Keratinocyte (primary cell): ENCODE measurements at regions not wholly inside any gene's neighbourhood (a gene's known extent, or its start where the extent isn't known, plus 50 kb on each side); places are given as distances from the start of the nearest gene placed in this dataset.

Source experiments
- DNase-seq: peaks from one replicate; pipeline ENCODE4 v3.0.0-alpha.2; 2011; ENCODE audit warnings: low read depth, missing footprints, low spot score
- FAIRE-seq: peaks from 2 replicates; lab custom pipeline; 2011; peaks lifted over from hg19 to GRCh38; lab: Jason Lieb, UNC
- H2AFZ ChIP-seq: 2 replicates; pipeline ENCODE4 v1.6.0; 2012; ENCODE audit warnings: low read length, control low read depth, inconsistent platforms; ENCODE audit not compliant: control insufficient read depth
- H3K27ac ChIP-seq: 2 replicates; pipeline ENCODE4 v1.5.1; 2011; ENCODE audit warnings: low read length; ENCODE audit not compliant: control insufficient read depth, insufficient read depth
- H3K27me3 ChIP-seq: 3 replicates; pipeline ENCODE4 v1.6.0; 2011; ENCODE audit warnings: low read length; ENCODE audit not compliant: control insufficient read depth, insufficient read depth; ENCODE audit errors: extremely low read depth
- H3K36me3 ChIP-seq, 2 experiments: 2 replicates in 1 of 2; 3 replicates in 1 of 2; pipeline ENCODE4 v1.5.1; 2011; ENCODE audit warnings: low read length in 2 of 2, mild to moderate bottlenecking in 1 of 2; ENCODE audit not compliant: control insufficient read depth in 2 of 2, insufficient read depth in 2 of 2; ENCODE audit errors: extremely low read depth in 1 of 2
- H3K4me1 ChIP-seq: 3 replicates; pipeline ENCODE4 v1.5.1; 2011; ENCODE audit warnings: low read length; ENCODE audit not compliant: control insufficient read depth, insufficient read depth; ENCODE audit errors: extremely low read depth
- H3K4me2 ChIP-seq: 3 replicates; pipeline ENCODE4 v1.6.0; 2011; ENCODE audit warnings: low read depth, low read length; ENCODE audit not compliant: control insufficient read depth, insufficient read depth; ENCODE audit errors: extremely low read depth
- H3K4me3 ChIP-seq, 3 experiments: fragments of 200-600 bp in 1 of 3; sonication (generic) in 1 of 3; 2 replicates in 2 of 3; 3 replicates in 1 of 3; pipeline ENCODE4 v1.5.1; 2011 to 2016; ENCODE audit warnings: low read length in 3 of 3, mild to moderate bottlenecking in 3 of 3, control low read depth in 2 of 3, inconsistent platforms in 1 of 3, low read depth in 1 of 3, mixed read lengths in 1 of 3, mixed run types in 1 of 3, moderate library complexity in 1 of 3; ENCODE audit not compliant: control insufficient read depth in 2 of 3, insufficient read depth in 2 of 3; ENCODE audit errors: extremely low read depth in 1 of 3
- H3K79me2 ChIP-seq: 2 replicates; pipeline ENCODE4 v1.6.0; 2012; ENCODE audit warnings: low read length; ENCODE audit not compliant: control insufficient read depth, insufficient read depth
- H3K9ac ChIP-seq: 3 replicates; pipeline ENCODE4 v1.6.0; 2011; ENCODE audit warnings: low read length; ENCODE audit not compliant: control insufficient read depth, insufficient read depth; ENCODE audit errors: extremely low read depth
- H3K9me1 ChIP-seq: 3 replicates; pipeline ENCODE4 v1.6.0; 2011; ENCODE audit warnings: low read length; ENCODE audit not compliant: control insufficient read depth, insufficient read depth; ENCODE audit errors: extremely low read depth
- H3K9me3 ChIP-seq: 2 replicates; pipeline ENCODE4 v1.5.1; 2012; ENCODE audit warnings: low read depth, low read length; ENCODE audit not compliant: control insufficient read depth
- H4K20me1 ChIP-seq: 3 replicates; pipeline ENCODE4 v1.6.0; 2011; ENCODE audit warnings: low read length; ENCODE audit not compliant: control insufficient read depth, insufficient read depth; ENCODE audit errors: extremely low read depth
- EZH2 ChIP-seq: IDR thresholded peaks from one replicate; pipeline ENCODE4 v1.6.1; 2012; ENCODE audit warnings: inconsistent platforms, mild to moderate bottlenecking, low read length, moderate library complexity
- dilution Hi-C: fragments of 300-500 bp; cut with MboI; formaldehyde crosslinking; loops from one replicate; pipeline ENCODE4 v1.7.0; 2020; ENCODE audit warnings: low sequenced_read_pairs; ENCODE audit not compliant: extremely low pct_ligation_motif_present
- TF ChIP-seq, protein P1 (sequence below), 3 experiments: IDR thresholded peaks in 1 of 3; conservative IDR thresholded peaks in 1 of 3; optimal IDR thresholded peaks in 1 of 3; 2 replicates in 2 of 3; 3 replicates in 1 of 3; pipeline versions ENCODE3 to v1.5.1; 2011; ENCODE audit warnings: low read length in 3 of 3, mild to moderate bottlenecking in 3 of 3, moderate library complexity in 2 of 3, control low read depth in 1 of 3, inconsistent platforms in 1 of 3; ENCODE audit not compliant: insufficient read depth in 2 of 3; ENCODE audit errors: extremely low read depth in 1 of 3

DNA sequence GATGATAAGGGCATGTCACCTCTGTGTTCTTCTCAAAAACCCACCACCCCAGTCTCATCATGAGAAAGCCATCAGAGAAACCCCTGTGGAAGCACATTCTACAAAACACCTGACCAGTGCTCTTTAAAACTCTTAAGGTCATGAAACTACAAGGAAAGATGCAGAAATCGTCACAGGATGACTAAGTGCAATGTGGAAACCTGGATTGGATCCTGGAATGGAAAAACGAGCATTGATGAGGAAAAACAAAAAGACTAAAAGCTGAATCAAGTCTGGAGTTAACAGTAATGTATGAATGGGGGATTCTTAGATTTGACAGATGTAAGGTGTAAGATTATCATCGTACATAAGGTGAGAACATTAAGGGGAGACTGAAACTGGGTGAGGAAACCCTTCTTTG lies 211.0 kb downstream of the TBX5 start:
- Histone ChIP-seq H3K4me3 (no peak overlapping the region), H3K27ac (no peak overlapping the region), H2AFZ (no peak overlapping the region), H3K4me2 (no peak overlapping the region), H3K9me1 (no peaks in the 10 kb centered on the region), H4K20me1 (no peaks in the 10 kb centered on the region), H3K27me3 (no peaks in the 10 kb centered on the region), H3K36me3 (no peaks in the 10 kb centered on the region), H3K9me3 (no peaks in the 10 kb centered on the region), H3K4me1 (no peaks in the 10 kb centered on the region), H3K79me2 (no peaks in the 10 kb centered on the region), H3K9ac (no peak overlapping the region)
- dilution Hi-C loops: no loop called here
- no peak for TF ChIP-seq EZH2
- TF ChIP-seq, protein P1, sequence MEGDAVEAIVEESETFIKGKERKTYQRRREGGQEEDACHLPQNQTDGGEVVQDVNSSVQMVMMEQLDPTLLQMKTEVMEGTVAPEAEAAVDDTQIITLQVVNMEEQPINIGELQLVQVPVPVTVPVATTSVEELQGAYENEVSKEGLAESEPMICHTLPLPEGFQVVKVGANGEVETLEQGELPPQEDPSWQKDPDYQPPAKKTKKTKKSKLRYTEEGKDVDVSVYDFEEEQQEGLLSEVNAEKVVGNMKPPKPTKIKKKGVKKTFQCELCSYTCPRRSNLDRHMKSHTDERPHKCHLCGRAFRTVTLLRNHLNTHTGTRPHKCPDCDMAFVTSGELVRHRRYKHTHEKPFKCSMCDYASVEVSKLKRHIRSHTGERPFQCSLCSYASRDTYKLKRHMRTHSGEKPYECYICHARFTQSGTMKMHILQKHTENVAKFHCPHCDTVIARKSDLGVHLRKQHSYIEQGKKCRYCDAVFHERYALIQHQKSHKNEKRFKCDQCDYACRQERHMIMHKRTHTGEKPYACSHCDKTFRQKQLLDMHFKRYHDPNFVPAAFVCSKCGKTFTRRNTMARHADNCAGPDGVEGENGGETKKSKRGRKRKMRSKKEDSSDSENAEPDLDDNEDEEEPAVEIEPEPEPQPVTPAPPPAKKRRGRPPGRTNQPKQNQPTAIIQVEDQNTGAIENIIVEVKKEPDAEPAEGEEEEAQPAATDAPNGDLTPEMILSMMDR (optimal IDR thresholded peaks at IDR 0.05 in 1 of 3, IDR thresholded peaks at IDR 0.05 in 1 of 3, conservative IDR thresholded peaks at IDR 0.05 in 1 of 3; ENCODE audit: extremely low read depth in 1 of 3, insufficient read depth in 2 of 3, low read length in 3 of 3): no peak
- DNase-seq (no peak), FAIRE-seq (no peak)

DNA sequence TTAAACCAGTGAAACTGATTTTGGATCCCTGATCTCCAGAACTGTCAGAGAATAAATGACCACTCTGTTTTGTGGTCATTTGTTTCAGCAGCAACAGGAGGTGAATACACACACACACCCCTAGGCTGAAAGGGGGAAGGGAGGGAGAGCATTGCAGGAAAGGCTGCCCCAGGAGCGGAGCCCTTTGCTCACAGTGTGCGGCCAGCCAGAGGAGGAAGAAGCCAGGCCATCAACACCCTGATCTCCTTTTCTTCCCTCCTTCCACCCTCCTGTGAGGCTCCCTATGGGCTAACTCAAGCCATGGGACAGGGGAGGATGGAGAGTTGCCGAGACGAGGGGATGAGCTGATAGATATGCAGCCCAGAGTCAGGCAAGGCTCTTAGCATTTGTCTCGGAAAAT lies 211.9 kb downstream of the TBX5 start:
- H3K4me3 ChIP-seq: no peak overlapping the region
- dilution Hi-C loops: no loop called here
- no peak for TF ChIP-seq EZH2
- TF ChIP-seq, protein P1 (optimal IDR thresholded peaks at IDR 0.05 in 1 of 3, IDR thresholded peaks at IDR 0.05 in 1 of 3, conservative IDR thresholded peaks at IDR 0.05 in 1 of 3; ENCODE audit: extremely low read depth in 1 of 3, insufficient read depth in 2 of 3, low read length in 3 of 3): no peak
- H3K9me1 ChIP-seq: no peaks in the 10 kb centered on the region
- H3K9me3 ChIP-seq: no peaks in the 10 kb centered on the region
- DNase-seq (no peak), FAIRE-seq (no peak)
- no peaks in the 10 kb centered on the region for H3K36me3 ChIP-seq
- H3K79me2 ChIP-seq: no peaks in the 10 kb centered on the region
- H3K4me1 ChIP-seq: no peaks in the 10 kb centered on the region
- H3K27me3 ChIP-seq: no peaks in the 10 kb centered on the region
- H4K20me1 ChIP-seq: no peaks in the 10 kb centered on the region
- no peak overlapping the region for H3K4me2 ChIP-seq
- H3K9ac ChIP-seq: no peak overlapping the region
- no peak overlapping the region for H2AFZ ChIP-seq
- H3K27ac ChIP-seq: no peak overlapping the region
